ENCODE measurements at regions not wholly inside any gene's neighbourhood (a gene's known extent, or its start where the extent isn't known, plus 50 kb on each side); places are given as distances from the start of the nearest gene placed in this dataset.

GRCh38 chr9:107883496-107884124, 394.0 kb upstream of the KLF4 start:
- Histone ChIP-seq H3K9me3 (no peaks in the 10 kb centered on the region), H3K27ac (no peak overlapping the region), H3K27me3 (no peaks in the 10 kb centered on the region), H3K4me3 (no peak overlapping the region), H3K4me1 (no peaks in the 10 kb centered on the region), H3K9ac (ENCODE audit: low read depth in 2 of 2, low read length in 2 of 2) (no peak overlapping the region), H3K36me3 (no peaks in the 10 kb centered on the region)
- TF ChIP-seq CTCF (IDR thresholded peaks at IDR 0.05): no peak
- no peak for DNase-seq
- intact Hi-C loops (cut with DNase I): no loop called here

- Histone ChIP-seq H3K27ac (no peak overlapping the region), H3K9me3 (no peaks in the 10 kb centered on the region), H3K36me3 (no peaks in the 10 kb centered on the region), H3K4me1 (no peaks in the 10 kb centered on the region), H3K4me3 (no peak overlapping the region), H3K27me3 (no peaks in the 10 kb centered on the region), H3K9ac (ENCODE audit: low read depth in 2 of 2, low read length in 2 of 2) (no peak overlapping the region)
- intact Hi-C loops (cut with DNase I): no loop called here
- no peak for DNase-seq
- TF ChIP-seq CTCF (IDR thresholded peaks at IDR 0.05): no peak
Measured at GRCh38 chr9:107881626-107882300, 392.2 kb upstream of the KLF4 start.

GRCh38 chr9:107878462-107878861, 388.9 kb upstream of the KLF4 start:
- no peaks in the 10 kb centered on the region for H3K4me1 ChIP-seq
- intact Hi-C loops (cut with DNase I): no loop called here
- H3K9ac ChIP-seq (ENCODE audit: low read depth in 2 of 2, low read length in 2 of 2): no peak overlapping the region
- H3K4me3 ChIP-seq: no peak overlapping the region
- no peak overlapping the region for H3K27ac ChIP-seq
- TF ChIP-seq CTCF (IDR thresholded peaks at IDR 0.05): no peak
- H3K9me3 ChIP-seq: no peaks in the 10 kb centered on the region
- H3K36me3 ChIP-seq: no peaks in the 10 kb centered on the region
- H3K27me3 ChIP-seq: no peaks in the 10 kb centered on the region
- no peak for DNase-seq

GRCh38 chr9:107875571-107875980, 386.0 kb upstream of the KLF4 start:
- H3K9ac ChIP-seq (ENCODE audit: low read depth in 2 of 2, low read length in 2 of 2): no peak overlapping the region
- H3K4me1 ChIP-seq: no peaks in the 10 kb centered on the region
- no peaks in the 10 kb centered on the region for H3K27me3 ChIP-seq
- no peak overlapping the region for H3K4me3 ChIP-seq
- H3K9me3 ChIP-seq: no peaks in the 10 kb centered on the region
- DNase-seq: no peak
- no peaks in the 10 kb centered on the region for H3K36me3 ChIP-seq
- TF ChIP-seq CTCF (IDR thresholded peaks at IDR 0.05): no peak
- intact Hi-C loops (cut with DNase I): no loop called here
- H3K27ac ChIP-seq: no peak overlapping the region

GRCh38 chr9:107874591-107875369, 385.2 kb upstream of the KLF4 start:
- Histone ChIP-seq H3K36me3 (no peaks in the 10 kb centered on the region), H3K27me3 (no peaks in the 10 kb centered on the region), H3K9me3 (no peaks in the 10 kb centered on the region), H3K27ac (no peak overlapping the region), H3K9ac (ENCODE audit: low read depth in 2 of 2, low read length in 2 of 2) (no peak overlapping the region), H3K4me3 (no peak overlapping the region), H3K4me1 (no peaks in the 10 kb centered on the region)
- no peak for TF ChIP-seq CTCF (IDR thresholded peaks at IDR 0.05)
- intact Hi-C loops (cut with DNase I): no loop called here
- no peak for DNase-seq
